BLaER1 (cell line): ENCODE measurements at regions not wholly inside any gene's neighbourhood (a gene's known extent, or its start where the extent isn't known, plus 50 kb on each side); places are given as distances from the start of the nearest gene placed in this dataset.
"Not testable (repeated sequence)": the region's sequence is repeated elsewhere in the genome, so short reads cannot be mapped to it uniquely, and the experiment has no call there.

Experiments used
- H3K27ac ChIP-seq: shearing (Covaris generic); formaldehyde crosslinking; 2 replicates; pipeline ENCODE4 v1.8.1; 2022
- H3K27me3 ChIP-seq: shearing (Covaris generic); formaldehyde crosslinking; 2 replicates; pipeline ENCODE4 v1.8.1; 2022
- H3K36me3 ChIP-seq: shearing (Covaris generic); formaldehyde crosslinking; 2 replicates; pipeline ENCODE4 v1.8.1; 2022
- H3K4me1 ChIP-seq: shearing (Covaris generic); formaldehyde crosslinking; 2 replicates; pipeline ENCODE4 v1.8.1; 2022
- H3K4me2 ChIP-seq: shearing (Covaris generic); formaldehyde crosslinking; 2 replicates; pipeline ENCODE4 v1.8.1; 2022
- H3K4me3 ChIP-seq: shearing (Covaris generic); formaldehyde crosslinking; 2 replicates; pipeline ENCODE4 v1.8.1; 2022
- H3K9ac ChIP-seq: shearing (Covaris generic); formaldehyde crosslinking; 2 replicates; pipeline ENCODE4 v1.8.1; 2022
- H3K9me3 ChIP-seq: shearing (Covaris generic); formaldehyde crosslinking; 2 replicates; pipeline ENCODE4 v1.8.1; 2022
- H4K20me1 ChIP-seq: shearing (Covaris generic); formaldehyde crosslinking; 2 replicates; pipeline ENCODE4 v1.8.1; 2022
- Cebpa-rat ChIP-seq: shearing (Covaris generic); IDR thresholded peaks from 2 replicates; pipeline ENCODE4 v1.8.1; 2022

DNA sequence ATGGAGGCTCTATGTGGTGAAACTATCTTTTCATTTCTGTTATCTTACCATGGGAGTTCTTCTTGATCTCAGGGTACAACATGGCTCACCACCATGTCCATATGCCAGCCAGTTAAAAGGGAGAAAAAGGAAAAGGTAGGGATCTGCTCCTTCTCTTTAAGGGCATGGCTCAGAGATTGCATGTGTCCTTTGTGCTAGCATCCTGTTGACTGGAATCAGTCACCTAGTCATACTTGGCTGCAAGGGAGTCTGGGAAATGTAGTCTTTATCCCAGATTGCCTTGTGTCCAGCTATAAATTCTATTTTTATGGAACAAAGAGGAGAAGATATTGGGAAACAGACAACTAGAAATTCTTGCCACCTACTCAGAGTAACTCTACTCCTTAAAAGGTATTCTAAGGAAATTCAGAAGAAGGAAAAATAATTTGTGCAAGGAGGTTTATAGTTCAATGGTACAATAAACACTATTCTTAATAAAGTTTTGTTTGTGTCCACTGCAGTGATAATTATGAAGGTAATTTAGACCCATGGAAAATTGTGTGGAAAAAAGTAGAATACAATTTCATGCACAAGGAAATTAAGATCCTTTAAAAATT lies 86.4 kb upstream of the RPH3A start:
- no peak overlapping the region for H3K27ac ChIP-seq
- TF ChIP-seq Cebpa-rat, result no peak

DNA sequence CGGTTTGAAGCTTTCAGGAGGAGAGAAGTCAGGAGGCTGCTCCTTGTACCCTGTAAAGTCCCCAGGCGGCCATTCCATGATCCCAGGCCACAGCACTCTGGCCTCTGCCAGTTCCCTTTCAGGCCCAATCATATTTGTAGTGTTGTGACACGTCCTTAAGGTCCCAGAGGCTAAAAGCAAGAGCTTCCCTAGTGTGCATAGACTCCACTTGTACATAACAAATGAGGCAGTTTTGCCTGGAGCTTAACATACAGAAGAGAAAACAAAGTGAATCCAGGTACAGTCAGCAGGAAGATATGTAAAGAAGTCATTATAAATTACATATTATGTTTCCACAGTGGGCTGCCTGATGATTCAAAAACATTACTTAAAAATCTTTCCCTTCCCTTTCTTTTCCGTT lies 81.1 kb upstream of the RPH3A start:
- no peak for TF ChIP-seq Cebpa-rat
- Histone ChIP-seq H3K4me2 (no peak overlapping the region), H3K9me3 (no peaks in the 10 kb centered on the region), H3K27me3 (no peaks in the 10 kb centered on the region), H3K27ac (no peak overlapping the region), H3K9ac (no peak overlapping the region), H3K4me3 (no peak overlapping the region), H3K36me3 (no peaks in the 10 kb centered on the region), H3K4me1 (peaks cover 9% of the 10 kb centered on the region), H4K20me1 (no peaks in the 10 kb centered on the region)

More for the DNA sequence above, 86.4 kb upstream of the RPH3A start:
- Histone ChIP-seq H3K9ac (no peak overlapping the region), H3K36me3 (no peaks in the 10 kb centered on the region), H3K4me2 (no peak overlapping the region), H3K4me3 (no peak overlapping the region), H4K20me1 (no peaks in the 10 kb centered on the region), H3K9me3 (no peaks in the 10 kb centered on the region), H3K27me3 (no peaks in the 10 kb centered on the region), H3K4me1 (peaks cover 8% of the 10 kb centered on the region; the same call in 1 of the 2 replicates)

GRCh38 chr12:112711026-112711425 lies 80.5 kb upstream of the RPH3A start:
- Histone ChIP-seq H4K20me1 (no peaks in the 10 kb centered on the region), H3K27me3 (no peaks in the 10 kb centered on the region), H3K4me3 (no peak overlapping the region), H3K4me2 (no peak overlapping the region), H3K9me3 (no peaks in the 10 kb centered on the region), H3K4me1 (peaks cover 9% of the 10 kb centered on the region), H3K9ac (no peak overlapping the region), H3K36me3 (no peaks in the 10 kb centered on the region), H3K27ac (no peak overlapping the region)
- TF ChIP-seq Cebpa-rat, result no peak

DNA sequence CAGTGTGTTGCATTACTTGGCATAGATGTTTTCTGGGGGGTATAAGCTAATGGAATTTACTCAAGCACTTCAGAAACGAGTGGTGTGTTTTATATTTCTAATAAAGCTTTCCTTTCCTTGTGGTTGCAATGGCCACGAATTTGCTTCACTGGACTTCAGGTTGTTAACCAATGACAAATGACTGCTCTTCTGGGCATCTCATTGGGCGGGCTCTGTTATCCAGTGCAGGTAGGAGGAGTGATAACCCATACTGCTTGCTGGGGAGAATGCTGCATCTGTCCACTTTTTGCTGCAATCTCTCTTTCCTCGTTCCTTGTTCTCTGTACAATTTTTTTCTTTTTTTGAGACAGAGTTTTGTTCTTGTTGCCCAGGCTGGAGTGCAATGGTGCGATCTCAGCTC lies 80.0 kb upstream of the RPH3A start:
- H3K9me3 ChIP-seq, result no peaks in the 10 kb centered on the region
- no peaks in the 10 kb centered on the region for H3K27me3 ChIP-seq
- peaks cover 9% of the 10 kb centered on the region for H3K4me1 ChIP-seq
- H4K20me1 ChIP-seq, result no peaks in the 10 kb centered on the region
- H3K4me3 ChIP-seq, result no peak overlapping the region
- H3K36me3 ChIP-seq, result no peaks in the 10 kb centered on the region
- H3K4me2 ChIP-seq, result no peak overlapping the region
- no peak overlapping the region for H3K27ac ChIP-seq
- H3K9ac ChIP-seq, result no peak overlapping the region
- no peak for TF ChIP-seq Cebpa-rat

DNA sequence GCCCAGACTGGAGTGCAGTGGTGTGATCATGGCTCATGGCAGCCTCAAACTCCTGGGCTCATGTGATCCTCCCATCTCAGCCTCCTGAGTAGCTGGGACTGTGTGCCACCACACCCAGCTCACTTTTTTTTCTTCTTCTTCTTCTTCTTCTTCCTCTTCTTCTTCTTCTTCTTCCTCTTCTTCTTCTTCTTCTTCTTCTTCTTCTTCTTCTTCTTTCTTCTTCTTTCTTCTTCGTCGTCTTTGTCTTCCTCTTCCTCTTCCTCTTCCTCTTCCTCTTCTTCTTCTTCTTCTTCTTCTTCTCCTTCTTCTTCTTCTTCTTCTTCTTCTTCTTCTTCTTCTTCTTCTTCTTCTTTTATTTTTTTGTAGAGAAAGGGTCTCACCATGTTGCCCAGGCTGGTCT lies 78.8 kb upstream of the RPH3A start:
- not testable (repeated sequence) for H3K36me3 ChIP-seq, H3K27ac ChIP-seq, H3K4me1 ChIP-seq, H3K4me3 ChIP-seq, H4K20me1 ChIP-seq, H3K4me2 ChIP-seq, H3K9me3 ChIP-seq, H3K9ac ChIP-seq, H3K27me3 ChIP-seq

DNA sequence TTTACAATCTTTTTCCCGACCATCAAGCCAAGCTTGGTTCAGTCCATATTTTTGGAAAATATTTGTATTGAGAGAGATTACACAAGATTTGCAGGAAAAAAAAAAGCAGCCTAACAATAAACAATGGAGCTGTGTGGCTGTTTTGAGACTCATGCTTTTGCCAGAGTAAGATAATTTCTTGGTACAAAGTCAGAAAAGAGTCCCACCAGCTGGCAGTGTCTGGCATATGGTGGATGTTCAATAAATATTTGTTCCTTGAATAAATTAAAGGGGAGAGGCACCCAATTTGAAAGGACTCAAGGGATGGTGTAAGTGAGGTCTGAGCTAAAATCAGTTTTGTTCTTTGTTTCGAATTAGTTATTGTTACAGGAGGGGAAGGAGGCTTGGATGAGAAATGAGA lies 78.1 kb upstream of the RPH3A start:
- Histone ChIP-seq H3K4me1 (peaks cover 9% of the 10 kb centered on the region), H3K9ac (no peak overlapping the region), H3K36me3 (no peaks in the 10 kb centered on the region), H3K4me2 (no peak overlapping the region), H4K20me1 (no peaks in the 10 kb centered on the region), H3K9me3 (no peaks in the 10 kb centered on the region), H3K4me3 (no peak overlapping the region), H3K27ac (no peak overlapping the region), H3K27me3 (no peaks in the 10 kb centered on the region)
- TF ChIP-seq Cebpa-rat, result no peak

- H3K4me1 ChIP-seq, result peaks cover 9% of the 10 kb centered on the region
- H3K4me2 ChIP-seq, result no peak overlapping the region
- H3K9ac ChIP-seq, result no peak overlapping the region
- H3K27me3 ChIP-seq, result no peaks in the 10 kb centered on the region
- H3K9me3 ChIP-seq, result no peaks in the 10 kb centered on the region
- no peak overlapping the region for H3K4me3 ChIP-seq
- TF ChIP-seq Cebpa-rat, result no peak
- no peak overlapping the region for H3K27ac ChIP-seq
- H3K36me3 ChIP-seq, result no peaks in the 10 kb centered on the region
- no peaks in the 10 kb centered on the region for H4K20me1 ChIP-seq
Observed at GRCh38 chr12:112714166-112714710, 77.3 kb upstream of the RPH3A start.

- no peak overlapping the region for H3K4me3 ChIP-seq
- peaks cover 9% of the 10 kb centered on the region for H3K4me1 ChIP-seq
- no peak overlapping the region for H3K9ac ChIP-seq
- H3K27ac ChIP-seq, result no peak overlapping the region
- H3K9me3 ChIP-seq, result no peaks in the 10 kb centered on the region
- no peak overlapping the region for H3K4me2 ChIP-seq
- no peaks in the 10 kb centered on the region for H3K36me3 ChIP-seq
- no peaks in the 10 kb centered on the region for H4K20me1 ChIP-seq
- H3K27me3 ChIP-seq, result no peaks in the 10 kb centered on the region
- no peak for TF ChIP-seq Cebpa-rat
Observed at GRCh38 chr12:112716099-112717093, 75.2 kb upstream of the RPH3A start.

- no peaks in the 10 kb centered on the region for H3K36me3 ChIP-seq
- no peaks in the 10 kb centered on the region for H3K27me3 ChIP-seq
- no peak overlapping the region for H3K27ac ChIP-seq
- H3K4me2 ChIP-seq, result no peak overlapping the region
- H4K20me1 ChIP-seq, result no peaks in the 10 kb centered on the region
- H3K4me3 ChIP-seq, result no peak overlapping the region
- H3K4me1 ChIP-seq, result no peaks in the 10 kb centered on the region
- no peak for TF ChIP-seq Cebpa-rat
- H3K9me3 ChIP-seq, result no peaks in the 10 kb centered on the region
- H3K9ac ChIP-seq, result no peak overlapping the region
Observed at GRCh38 chr12:112728864-112729263, 62.7 kb upstream of the RPH3A start.
